K562 (cell line): ENCODE measurements at regions not wholly inside any gene's neighbourhood (a gene's known extent, or its start where the extent isn't known, plus 50 kb on each side); places are given as distances from the start of the nearest gene placed in this dataset.

Source experiments
- ATAC-seq: fragments of 200-7000 bp; cut with Tn5 transposase; 3 replicates; pipeline ENCODE4 v1.9.1; 2020; ENCODE audit warnings: moderate library complexity
- BruUV-seq: library from RNA; stranded (reverse); fragments of 400-500 nt; replicated peaks from 2 replicates; lab custom pipeline; 2021; lab: Mats Ljungman, UMichigan
- CTCF ChIA-PET: fragments of 300-600 bp; formaldehyde crosslinking; extraction: SDS; loops from one replicate; lab custom pipeline; 2021; ENCODE audit warnings: low intra/inter-chr PET ratio; lab: Yijun Ruan, JAX
- POLR2A ChIA-PET: fragments of 300-600, 350-650 bp; sonication (Branson Sonifier 250); formaldehyde crosslinking; extraction: SDS; loops from one replicate; lab custom pipeline; 2021; ENCODE audit warnings: antibody characterized with exemption, inconsistent platforms; lab: Yijun Ruan, JAX
- DNase-seq, 4 experiments: peaks; one replicate each; pipeline versions ENCODE4 v3.0.0 to v3.0.0-alpha.2; 2011 to 2018; ENCODE audit warnings: low spot score in 3 of 4, mixed read lengths in 3 of 4; ENCODE audit errors: extremely low read depth in 1 of 4
- FAIRE-seq: peaks from 2 replicates; lab custom pipeline; 2011; peaks lifted over from hg19 to GRCh38; lab: Jason Lieb, UNC
- H2AFZ ChIP-seq: 2 replicates; pipeline ENCODE4 v1.6.0; 2011; ENCODE audit warnings: low read depth, low read length, control low read depth, inconsistent platforms
- H3K27ac ChIP-seq: fragments of 200-600 bp; 3 replicates; pipeline ENCODE4 v1.8.0; 2011; ENCODE audit warnings: low read depth, mild to moderate bottlenecking, control low read depth, inconsistent platforms, low read length, moderate library complexity, mixed read lengths; ENCODE audit errors: extremely low read depth
- H3K27me3 ChIP-seq, 2 experiments: fragments of 300-600 bp in 1 of 2; 2 replicates in 1 of 2; 3 replicates in 1 of 2; pipeline versions ENCODE4 v1.6.0 to v1.8.0; 2011; ENCODE audit warnings: inconsistent platforms in 2 of 2, low read length in 2 of 2, mild to moderate bottlenecking in 1 of 2, mixed read lengths in 1 of 2, moderate library complexity in 1 of 2; ENCODE audit not compliant: control insufficient read depth in 2 of 2, insufficient read depth in 2 of 2
- H3K36me3 ChIP-seq: fragments of 300-600 bp; 3 replicates; pipeline ENCODE4 v1.8.0; 2011; ENCODE audit warnings: mild to moderate bottlenecking, low read length, inconsistent platforms; ENCODE audit not compliant: control insufficient read depth, insufficient read depth
- H3K4me1 ChIP-seq, 2 experiments: fragments of 200-600 bp in 1 of 2; replicated peaks in 1 of 2; 2 replicates in 1 of 2; 3 replicates in 1 of 2; pipeline versions ENCODE4 v1.5.1 to v1.8.0; 2011; ENCODE audit warnings: inconsistent platforms in 2 of 2, low read length in 2 of 2, mild to moderate bottlenecking in 1 of 2, mixed read lengths in 1 of 2, moderate library complexity in 1 of 2; ENCODE audit not compliant: control insufficient read depth in 2 of 2, insufficient read depth in 2 of 2
- H3K4me2 ChIP-seq: 2 replicates; pipeline ENCODE4 v1.6.1; 2011; ENCODE audit warnings: low read length, control low read depth, inconsistent platforms, mixed read lengths; ENCODE audit not compliant: insufficient read depth
- H3K4me3 ChIP-seq: fragments of 200-600 bp; sonication (generic), shearing (Covaris generic); 2 replicates; pipeline ENCODE4 v1.5.1; 2016; ENCODE audit warnings: control low read depth, inconsistent platforms
- H3K79me2 ChIP-seq: fragments of 200-600 bp; 3 replicates; pipeline ENCODE4 v1.8.0; 2011; ENCODE audit warnings: low read length, inconsistent platforms; ENCODE audit not compliant: control insufficient read depth, insufficient read depth
- H3K9ac ChIP-seq, 2 experiments: 2 replicates each; pipeline versions ENCODE4 v1.6.0 to v1.6.1; 2011; ENCODE audit warnings: low read depth in 2 of 2, low read length in 2 of 2, control low read depth in 1 of 2, inconsistent platforms in 1 of 2, mild to moderate bottlenecking in 1 of 2, mixed read lengths in 1 of 2; ENCODE audit not compliant: insufficient read depth in 1 of 2
- H3K9me1 ChIP-seq: one replicate; pipeline ENCODE4 v1.6.0; 2011; ENCODE audit warnings: inconsistent platforms, mild to moderate bottlenecking, low read length, moderate library complexity; ENCODE audit not compliant: control insufficient read depth, insufficient read depth
- H3K9me3 ChIP-seq: replicated peaks from 2 replicates; pipeline ENCODE4 v1.5.1; 2011; ENCODE audit warnings: low read depth, low read length, inconsistent platforms; ENCODE audit not compliant: control insufficient read depth, insufficient read depth
- H4K20me1 ChIP-seq: replicated peaks from 2 replicates; pipeline ENCODE4 v1.6.1; 2011; ENCODE audit warnings: low read length, inconsistent platforms, mixed read lengths; ENCODE audit not compliant: control insufficient read depth, insufficient read depth
- CEBPG ChIP-seq, 3 experiments: fragments of 200-800 bp in 1 of 3; sonication (Bioruptor generic) in 1 of 3; sonication (generic) in 1 of 3; formaldehyde crosslinking in 1 of 3; IDR thresholded peaks in 2 of 3; conservative IDR thresholded peaks in 1 of 3; 2 replicates each; pipeline versions ENCODE4 v1.6.1 to v1.8.0; 2016 to 2022; ENCODE audit warnings: missing compliant biosample characterization in 2 of 3, missing genetic modification characterization in 2 of 3, mild to moderate bottlenecking in 1 of 3, missing genetic modification reagents in 1 of 3
- CREM ChIP-seq: IDR thresholded peaks from 2 replicates; pipeline ENCODE4 v1.6.1; 2014; ENCODE audit warnings: antibody characterized with exemption, low read depth
- HBP1 ChIP-seq: fragments of 450-650 bp; formaldehyde crosslinking; IDR thresholded peaks from 2 replicates; pipeline ENCODE4 v1.4.0; 2022; ENCODE audit warnings: missing genetic modification characterization
- HNRNPL ChIP-seq: fragments of 200-400 bp; formaldehyde crosslinking; IDR thresholded peaks from 2 replicates; pipeline ENCODE4 v1.6.1; 2017; ENCODE audit warnings: low read depth, mild to moderate bottlenecking, low read length
- RFX1 ChIP-seq: fragments of 450-650 bp; IDR thresholded peaks from 2 replicates; pipeline ENCODE4 v1.6.1; 2016; ENCODE audit warnings: mild to moderate bottlenecking, moderate library complexity
- SIN3B ChIP-seq: fragments of 450-650 bp; IDR thresholded peaks from 2 replicates; pipeline ENCODE4 v1.6.1; 2017; ENCODE audit warnings: low read depth, mild to moderate bottlenecking, moderate library complexity
- ZNF224 ChIP-seq: sonication (generic); formaldehyde crosslinking; IDR thresholded peaks from 2 replicates; pipeline ENCODE4 v1.8.0; 2022; ENCODE audit warnings: mild to moderate bottlenecking, missing genetic modification reagents
- WGBS: fragments of 100-300 bp; shearing (Covaris generic); methylation state at CpG from one replicate; pipeline ENCODE4 v1.1.6; 2016; ENCODE audit warnings: low coverage, mixed read lengths; ENCODE audit not compliant: insufficient coverage; ENCODE audit errors: missing lambda C conversion rate; 5-methylcytosine and 5-hydroxymethylcytosine counted together
- in situ Hi-C: fragments of 300-500 bp; cut with MboI; formaldehyde crosslinking; loops from 4 replicates; pipeline ENCODE4 v1.15.0; 2018; ENCODE audit warnings: inconsistent platforms, mixed read lengths
- intact Hi-C: fragments of 100-400 bp; cut with micrococcal nuclease; formaldehyde crosslinking; loops from 2 replicates; pipeline ENCODE4 v1.14.2; 2022

- H3K4me2 ChIP-seq: no peak overlapping the region
- no peak for FAIRE-seq
- in situ Hi-C loops: no loop called here
These were observed 93.8 kb upstream of the AKT3 start for GRCh38 chr1:243943671-243944428.

More at GRCh38 chr1:243943671-243944428, 93.8 kb upstream of the AKT3 start:
- Histone ChIP-seq H3K9me3 (0 out of 2 replicates have a peak, but pooled peaks cover 2% of the 10 kb centered on the region), H3K9me1 (no peaks in the 10 kb centered on the region), H3K4me1 (peaks cover 0 to 8% of the 10 kb centered on the region in 2 experiments; a peak in 3 of 5 replicates), H3K4me3 (no peak overlapping the region), H3K27me3 (peaks cover 3 to 36% of the 10 kb centered on the region in 2 experiments; a peak in 4 of 5 replicates), H3K36me3 (no peaks in the 10 kb centered on the region), H4K20me1 (no peaks in the 10 kb centered on the region; the same call in 1 of the 2 replicates), H3K79me2 (no peaks in the 10 kb centered on the region), H2AFZ (no peak overlapping the region), H3K27ac (no peak overlapping the region), H3K9ac (no peak overlapping the region)
- CTCF ChIA-PET: no interaction called here
- POLR2A ChIA-PET: interaction anchor here (0.7 to 1.0 kb wide), 2 partner anchors 15 to 659 kb away, joined by 3 read pairs; no protein-coding TSS in a partner anchor
- no peak for DNase-seq
- intact Hi-C loops: no loop called here
- no TSS peak for BruUV-seq
- TF ChIP-seq HBP1 (CRISPR knock-in tag) (no peak), CEBPG (CRISPR knock-in tag; IDR thresholded peaks at IDR 0.05) (no peak), CEBPG (tag; conservative IDR thresholded peaks at IDR 0.05 in 1 of 2, IDR thresholded peaks at IDR 0.05 in 1 of 2) (no peak), ZNF224 (CRISPR knock-in tag) (no peak), RFX1 (no peak), HNRNPL (no peak), CREM (no peak), SIN3B (no peak)
- ATAC-seq: no peak
- 1% methylated on average over 10 of the region's 10 CpGs for WGBS
